Erythroblast (primary cell): ENCODE measurements at regions not wholly inside any gene's neighbourhood (a gene's known extent, or its start where the extent isn't known, plus 50 kb on each side); places are given as distances from the start of the nearest gene placed in this dataset.

Experiments used
- DNase-seq, 2 experiments: peaks; one replicate each; lab custom pipeline; 2025; lab: John Stamatoyannopoulos, UW
- GATA1 ChIP-seq: IDR thresholded peaks from 2 replicates; pipeline ENCODE4 v1.6.1; 2011; ENCODE audit warnings: low read depth, mild to moderate bottlenecking, control low read depth, low read length, moderate library complexity
- POLR2A ChIP-seq: IDR thresholded peaks from 2 replicates; pipeline ENCODE4 v1.6.1; 2011; ENCODE audit warnings: mild to moderate bottlenecking, low read length

DNA sequence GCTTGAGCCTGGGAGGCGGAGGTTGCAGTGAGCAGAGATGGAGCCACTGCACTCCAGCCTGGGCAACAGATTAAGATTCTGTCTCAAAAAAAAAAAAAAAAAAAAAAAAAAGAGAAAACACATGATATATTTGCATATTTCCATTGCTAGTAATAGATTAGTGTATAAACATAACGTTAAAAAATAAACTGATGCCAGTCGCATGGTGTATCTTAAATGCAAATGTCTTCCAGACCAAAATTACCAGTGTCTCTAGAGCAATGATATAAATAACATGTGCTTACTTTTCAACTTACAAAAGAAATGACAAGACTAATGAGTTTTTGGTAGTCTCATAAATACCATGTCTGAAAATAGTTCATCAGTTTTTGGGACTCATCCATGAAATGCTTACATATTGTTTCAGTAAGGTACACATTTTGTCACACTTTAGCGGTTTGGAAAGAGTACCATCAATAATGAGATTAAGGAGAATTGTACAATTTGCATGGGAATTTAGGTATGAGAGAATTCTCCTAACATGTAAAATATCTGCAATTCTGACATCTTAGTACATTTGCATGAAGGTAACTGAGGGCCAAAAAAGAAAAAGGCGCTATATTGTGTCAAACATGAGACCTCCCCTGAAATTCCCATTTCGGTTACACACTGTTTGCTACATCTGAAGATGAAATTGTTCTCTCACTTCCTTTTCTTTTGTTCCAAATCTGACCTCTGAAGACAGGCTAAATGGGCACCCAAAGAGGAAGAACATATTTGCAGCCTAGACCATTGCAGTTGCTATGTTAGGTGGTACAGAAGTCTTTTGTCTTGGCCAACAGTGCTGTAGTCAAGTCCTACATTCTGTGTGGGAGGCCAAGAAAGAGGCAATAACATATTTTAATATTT, 51.5 kb upstream of the PIP4K2A start:
- DNase-seq, result no peak
- TF ChIP-seq POLR2A (no peak), GATA1 (no peak)

DNA sequence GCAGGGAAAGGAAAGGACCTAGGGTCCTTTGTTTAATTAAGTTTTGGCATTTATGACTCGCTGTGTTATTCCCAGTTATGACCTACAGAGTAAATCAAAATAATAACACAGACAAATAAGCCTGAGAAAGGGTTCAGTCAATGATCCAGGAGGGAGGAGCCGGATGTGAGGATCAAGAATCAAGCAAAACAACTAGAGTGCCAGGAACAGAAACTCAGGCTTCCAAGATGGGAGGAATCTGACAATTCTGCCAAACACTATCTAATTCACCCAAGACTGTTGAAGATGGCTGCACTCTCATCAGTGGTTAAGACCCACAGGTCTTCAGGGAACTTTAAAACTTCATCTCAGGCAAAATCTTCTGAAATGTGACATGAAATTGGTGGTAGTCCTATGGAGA, 50.3 kb upstream of the PIP4K2A start:
- no peak for DNase-seq
- TF ChIP-seq GATA1, result no peak
- TF ChIP-seq POLR2A, result no peak
